ENCODE measurements at regions not wholly inside any gene's neighbourhood (a gene's known extent, or its start where the extent isn't known, plus 50 kb on each side); places are given as distances from the start of the nearest gene placed in this dataset.

DNA sequence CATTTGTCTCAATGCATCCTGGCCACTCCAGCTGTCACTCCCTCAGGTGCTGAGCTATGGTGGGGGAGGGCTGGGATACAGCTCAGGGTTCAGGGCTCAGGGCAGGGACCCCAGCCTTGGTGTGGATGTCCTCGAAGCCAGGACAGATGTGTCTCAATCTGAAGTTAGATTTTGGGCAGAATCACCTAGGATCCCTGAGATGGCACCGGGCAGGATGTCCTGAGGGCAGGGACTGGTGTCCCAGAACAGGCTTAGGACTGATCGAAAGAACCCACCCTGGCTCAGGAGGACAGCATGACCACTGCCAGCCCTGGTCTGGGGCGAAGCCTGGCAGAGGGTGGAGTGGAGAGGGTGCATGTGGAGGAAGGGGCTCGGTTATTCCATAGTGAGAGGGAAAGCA, 96.8 kb upstream of the THY1 start:
- DNase-seq = no peak

DNA sequence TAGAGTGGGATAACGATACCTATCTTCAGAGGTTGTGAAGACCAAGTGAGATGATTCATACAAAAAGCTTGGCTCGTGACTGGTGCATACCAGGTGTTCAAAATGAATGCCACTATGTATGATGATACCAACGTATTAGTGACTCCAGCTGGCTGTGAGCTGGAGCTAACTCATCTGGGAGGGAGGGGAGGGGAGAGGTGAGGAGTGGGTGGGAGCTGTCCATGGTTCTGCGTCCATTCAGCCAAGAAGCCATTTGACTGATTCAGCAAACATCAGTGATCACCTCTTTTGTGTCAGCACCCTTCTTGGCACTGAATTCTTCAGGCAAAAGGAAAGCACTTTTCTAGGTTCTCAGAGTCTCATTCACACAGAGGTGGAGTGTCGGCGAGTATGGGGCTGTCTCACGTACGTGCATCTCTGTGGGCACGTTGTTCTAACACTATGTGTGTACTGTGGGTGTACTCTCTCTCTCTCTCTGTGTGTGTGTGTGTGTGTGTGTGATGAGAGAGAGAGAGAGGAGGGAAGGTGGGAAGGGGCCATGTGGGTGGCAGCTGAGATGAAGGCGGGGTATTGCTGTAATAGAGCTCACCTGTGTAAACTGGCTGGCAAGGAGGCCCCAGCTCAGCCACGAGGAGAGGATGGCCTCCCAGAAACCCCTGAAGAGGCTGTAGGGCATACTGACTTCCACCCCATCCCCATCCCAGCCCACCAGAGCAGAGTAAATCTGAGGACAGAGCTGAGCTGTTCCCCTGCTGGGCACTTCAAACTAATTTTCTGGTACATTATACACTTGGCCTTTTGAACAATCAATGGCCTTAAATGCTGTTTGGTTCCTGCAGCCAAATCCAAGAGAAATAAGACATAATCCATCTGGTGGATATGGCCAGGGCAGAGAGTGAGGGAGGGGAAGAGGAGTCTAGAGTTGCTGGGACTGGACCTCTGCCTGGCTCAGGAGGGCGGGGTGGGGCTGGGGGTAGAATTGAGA, 96.1 kb upstream of the THY1 start:
- DNase-seq = no peak

DNA sequence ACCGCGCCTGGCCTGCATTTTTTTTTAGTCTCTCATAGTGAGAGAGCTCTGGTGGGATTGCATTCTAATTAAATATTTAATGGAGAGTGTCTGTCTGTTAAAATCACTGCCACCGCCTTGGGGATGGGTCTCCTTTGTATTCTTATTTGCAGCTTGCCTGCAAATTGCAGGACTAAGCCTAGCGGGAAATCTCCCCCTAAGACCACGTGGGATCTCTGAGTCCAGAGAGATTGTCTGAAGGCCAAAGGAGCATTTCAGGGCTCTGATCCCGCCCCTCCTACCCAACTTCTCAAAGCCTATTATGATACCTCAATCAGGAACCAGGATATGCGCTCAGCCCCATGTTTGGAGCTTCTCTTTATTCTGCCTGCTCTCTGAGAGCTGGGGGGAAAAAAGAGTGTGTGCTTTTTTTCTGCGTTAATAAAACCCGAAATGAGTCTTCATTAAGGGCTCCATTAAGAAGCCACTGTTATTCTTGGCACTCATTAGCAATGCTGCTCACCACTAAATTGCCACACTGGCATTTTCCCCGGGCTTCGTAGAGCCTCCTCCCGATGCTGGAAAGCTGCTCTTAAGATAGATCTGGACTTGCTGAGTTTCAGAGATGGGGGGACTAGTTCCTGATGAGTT, 92.9 kb upstream of the THY1 start:
- DNase-seq = no peak

DNA sequence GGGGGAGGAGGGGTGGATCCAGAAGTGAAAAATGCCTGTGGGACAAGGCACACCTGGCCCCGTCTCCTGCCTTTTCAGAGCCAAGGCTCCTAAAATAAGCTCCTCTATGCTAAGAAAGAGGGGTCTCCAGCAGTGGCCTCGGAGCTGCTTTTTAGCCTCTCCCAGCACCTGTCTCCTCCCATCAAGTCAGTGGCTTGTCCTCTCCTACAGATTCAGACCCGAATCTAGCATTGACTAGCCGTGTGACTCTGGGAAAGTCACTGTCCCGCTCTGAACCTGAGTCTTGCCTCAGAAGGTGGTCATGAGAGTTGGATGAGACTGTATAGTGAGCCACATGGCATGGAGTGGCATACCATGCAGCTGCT, 90.8 kb upstream of the THY1 start:
- DNase-seq = no peak

DNA sequence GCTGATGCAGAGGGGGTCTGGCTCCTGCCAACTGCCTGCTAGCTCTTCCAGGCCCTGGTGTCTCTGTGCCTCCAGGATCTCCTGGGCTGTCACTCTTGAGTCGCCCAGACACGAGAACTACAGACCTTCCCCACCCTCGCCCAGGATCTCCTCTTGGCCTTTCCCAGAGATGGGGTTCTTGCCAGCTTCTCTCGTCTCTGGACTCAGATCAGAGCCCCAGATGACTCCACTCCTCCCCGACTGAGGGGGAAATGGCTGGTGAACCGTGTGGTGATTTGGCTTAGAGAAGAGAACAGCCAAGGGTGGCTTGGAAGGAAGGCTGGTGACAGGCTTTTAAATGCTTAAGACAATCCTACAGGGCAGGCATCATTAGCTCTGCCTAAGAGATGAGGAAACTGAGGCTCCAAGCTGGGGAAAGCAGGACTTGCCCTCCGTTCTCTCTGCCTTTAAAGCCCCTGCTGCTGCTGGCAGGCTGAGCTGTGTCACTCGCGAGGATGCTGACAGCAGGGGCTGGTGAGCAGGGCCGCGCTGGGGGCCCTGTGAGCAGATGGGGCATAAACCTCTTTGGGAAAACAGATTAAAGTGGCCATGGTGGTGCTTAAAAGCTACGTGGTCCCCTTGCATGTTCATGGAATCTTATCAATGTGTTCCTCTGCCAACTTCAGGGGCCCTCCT, 90.3 kb upstream of the THY1 start:
- no peak for DNase-seq

DNA sequence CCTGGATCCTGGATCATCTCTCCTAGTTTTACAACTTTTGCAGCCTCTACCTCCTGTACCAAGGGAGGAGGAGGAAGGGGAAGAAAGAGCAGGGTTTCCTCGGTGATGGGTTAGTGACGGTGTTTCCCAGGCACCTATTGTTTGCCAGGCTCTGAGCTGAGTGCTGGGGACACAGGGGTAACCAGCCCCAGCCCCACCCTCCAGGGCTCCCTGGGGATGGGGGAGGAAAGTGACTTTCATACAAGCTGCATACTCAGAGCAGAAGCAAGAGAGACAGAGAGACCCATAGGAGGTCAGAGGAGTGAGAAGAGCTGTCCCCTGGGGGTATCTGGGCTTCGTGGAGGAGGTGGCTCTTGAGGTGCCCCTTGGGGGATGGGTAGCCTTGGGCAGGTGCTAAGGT, 89.4 kb upstream of the THY1 start:
- DNase-seq = no peak

DNA sequence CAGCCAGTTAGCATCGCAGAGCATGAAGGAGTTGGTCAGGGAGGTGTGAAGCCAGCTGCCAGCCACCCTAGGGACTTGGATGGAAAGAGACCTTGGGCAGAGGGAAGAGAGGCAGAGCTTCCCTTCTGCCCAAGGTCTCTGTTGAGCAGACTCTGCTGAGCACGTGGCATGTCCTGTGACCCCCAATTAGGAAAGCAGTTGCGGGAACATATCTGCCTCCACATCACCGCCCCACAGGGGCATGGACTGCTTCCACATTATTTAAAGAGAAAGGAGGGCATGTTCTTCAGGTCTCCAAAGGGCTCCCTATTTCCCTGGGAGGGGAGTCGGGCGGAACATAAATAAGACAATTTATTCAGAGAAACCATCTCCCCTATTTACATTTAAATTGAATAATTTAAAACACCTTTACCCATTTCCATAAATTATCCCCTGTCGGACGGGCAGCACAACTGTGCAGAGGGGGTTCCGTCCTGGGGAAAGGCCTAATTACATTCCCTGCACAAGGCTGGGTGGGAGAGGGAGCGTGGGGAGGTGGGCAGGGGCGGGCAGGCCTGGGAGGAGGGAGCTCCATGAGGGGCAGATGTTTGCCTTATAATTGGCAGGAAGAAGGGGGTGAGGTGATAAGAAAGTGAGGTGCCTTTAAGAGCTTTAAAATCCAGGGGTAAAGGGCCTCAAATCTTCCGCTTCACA, 88.8 kb upstream of the THY1 start:
- no peak for DNase-seq

DNA sequence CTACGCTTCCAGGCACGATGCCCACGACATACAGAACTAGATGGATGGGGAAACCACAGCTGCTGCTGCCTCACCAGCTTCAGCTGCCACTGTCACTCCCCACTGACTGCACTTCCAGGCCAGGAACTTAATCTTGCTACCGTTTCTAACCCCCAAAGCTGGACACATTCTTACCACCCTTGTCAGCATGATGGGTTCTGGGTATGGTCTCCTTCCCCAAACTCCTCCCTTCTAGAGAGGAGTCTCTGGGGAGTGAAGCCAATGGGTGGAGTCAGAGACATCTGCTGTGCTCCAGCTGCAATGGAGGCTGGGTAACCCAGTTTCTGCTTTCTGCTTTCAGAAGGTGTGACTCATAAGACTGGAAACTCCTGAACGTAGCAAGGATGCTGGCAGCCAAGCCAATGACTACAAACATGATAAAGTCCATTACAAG, 87.0 kb upstream of the THY1 start:
- no peak for DNase-seq

DNA sequence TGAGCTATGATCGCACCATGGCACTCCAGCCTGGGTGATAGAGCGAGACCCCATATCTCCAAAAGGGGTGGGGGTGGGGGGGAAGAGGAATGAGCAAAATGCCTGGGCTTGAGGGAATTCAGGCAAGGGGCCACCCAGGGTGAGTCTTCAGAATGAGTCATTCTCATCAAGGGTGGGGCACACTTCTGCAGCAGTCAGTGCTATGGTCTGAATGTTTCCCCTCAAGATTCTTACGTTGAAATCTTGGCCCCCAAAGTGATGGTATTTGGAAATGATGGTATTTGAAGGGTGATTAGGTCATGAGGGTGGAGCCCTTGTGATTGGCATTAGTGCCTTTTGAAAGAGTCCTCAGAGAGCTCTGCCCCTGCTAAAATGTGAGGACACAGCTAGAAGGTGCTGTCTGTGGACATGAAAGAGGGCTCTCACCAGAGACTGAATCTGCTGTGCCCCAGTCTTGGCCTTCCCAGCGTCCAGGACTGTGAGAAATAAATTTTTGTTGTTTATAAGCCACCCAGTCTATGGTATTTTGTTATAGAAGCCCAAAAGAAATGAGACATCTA, 86.4 kb upstream of the THY1 start:
- no peak for DNase-seq

DNA sequence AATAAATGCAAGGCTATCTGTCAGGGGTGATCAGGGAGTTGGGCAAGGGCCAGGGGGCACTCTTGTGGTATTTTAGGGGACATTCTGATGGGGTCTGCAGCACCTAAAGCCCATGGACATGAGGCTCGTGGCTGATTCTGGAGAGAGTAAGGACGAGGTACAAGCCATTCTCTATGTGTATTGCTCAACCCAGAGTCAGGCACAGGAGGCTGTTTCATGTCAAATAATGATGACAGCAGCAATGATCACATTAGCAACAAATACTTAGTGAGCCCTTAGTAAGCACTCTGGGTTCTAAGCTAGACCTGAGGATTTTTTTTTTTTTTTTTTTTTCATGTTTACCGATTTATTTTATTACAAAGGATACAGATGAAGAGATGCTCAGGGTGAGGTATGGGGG, 83.5 kb upstream of the THY1 start:
- no peak for DNase-seq

DNA sequence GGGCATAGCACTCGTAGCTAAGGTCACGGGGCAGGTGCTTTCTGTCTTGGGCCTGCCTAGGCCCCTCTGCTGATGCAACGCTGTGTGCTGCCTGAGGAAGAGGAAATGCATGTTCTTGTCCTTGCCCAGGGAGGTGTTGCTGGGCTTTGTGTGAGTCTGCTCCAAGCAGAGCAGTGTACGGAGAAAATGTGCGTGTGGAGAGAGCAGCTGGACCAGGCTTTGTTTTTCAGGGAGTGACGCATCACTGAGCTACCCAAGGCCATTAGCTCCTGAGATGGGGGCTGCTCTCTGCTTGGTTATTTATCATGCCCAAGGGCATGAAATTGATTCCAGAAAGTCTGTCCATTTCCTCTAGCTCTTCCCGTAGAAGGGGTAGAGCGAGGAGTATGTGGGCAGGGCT, 82.9 kb upstream of the THY1 start:
- no peak for DNase-seq

DNA sequence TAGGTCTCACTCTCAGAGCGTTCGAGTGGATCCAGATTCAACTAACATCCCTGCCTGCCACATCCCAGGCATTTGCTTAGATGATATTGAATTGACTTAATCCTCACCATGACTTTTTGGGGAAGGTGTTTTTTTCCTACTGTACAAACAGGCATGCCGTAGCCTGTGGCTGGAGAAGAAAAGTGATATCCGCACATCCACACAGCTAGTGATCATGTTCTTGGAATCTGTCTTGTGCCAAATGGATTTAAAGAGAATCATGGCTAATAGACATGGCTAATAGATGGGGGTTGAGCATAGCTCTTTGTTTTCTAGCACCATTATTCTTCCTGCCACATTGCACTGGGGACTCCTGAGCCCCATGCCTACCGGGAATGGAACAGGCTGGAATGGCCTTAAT, 82.1 kb upstream of the THY1 start:
- DNase-seq = no peak

DNA sequence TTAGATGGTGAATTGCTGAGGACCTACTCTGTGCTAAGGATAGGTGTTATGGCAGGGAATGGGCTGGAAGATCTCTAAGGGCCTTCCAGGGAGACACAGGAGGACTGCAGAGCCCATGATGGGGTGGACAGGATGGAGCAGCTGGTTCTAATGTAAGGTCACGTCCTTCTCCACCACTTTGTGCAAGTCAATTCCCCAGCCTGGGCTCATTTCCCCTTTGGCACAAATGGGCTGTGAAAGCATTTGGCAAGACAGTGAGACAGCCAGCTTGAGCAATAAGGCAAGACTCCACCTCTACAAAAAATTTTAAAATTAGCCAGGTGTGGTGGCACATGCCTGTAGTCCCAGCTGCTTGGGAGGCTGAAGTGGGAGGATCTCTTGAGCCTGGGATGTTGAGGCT, 81.4 kb upstream of the THY1 start:
- DNase-seq = no peak

DNA sequence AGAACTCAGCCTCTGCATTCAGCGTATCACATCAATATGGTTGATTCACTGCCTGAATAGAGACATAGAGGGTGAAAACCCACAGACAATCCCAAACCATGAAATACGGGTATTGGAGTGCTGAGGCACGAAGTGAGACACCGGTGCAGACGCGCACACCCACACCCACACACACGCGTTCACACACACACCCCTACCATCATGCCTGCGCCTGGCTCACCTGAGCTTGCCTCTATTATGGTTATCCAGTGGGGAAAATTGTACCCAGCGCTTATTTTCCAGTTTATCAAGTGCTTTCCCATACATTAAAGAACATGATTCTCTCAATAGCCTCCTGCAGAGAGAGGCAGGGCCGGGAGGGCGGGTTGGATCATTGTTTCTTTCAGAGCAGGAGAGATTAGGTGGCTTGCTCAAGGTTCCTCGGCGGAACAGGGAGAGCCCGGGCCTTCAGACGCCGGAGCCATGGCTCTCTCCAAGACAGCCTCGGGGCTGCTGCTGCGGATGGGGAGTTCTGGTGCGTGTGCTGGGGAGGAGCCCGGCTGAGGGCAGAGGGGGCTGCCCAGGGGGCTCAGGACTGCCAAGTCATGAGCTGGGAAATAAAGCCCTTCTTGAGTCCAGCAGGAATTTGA, 78.9 kb upstream of the THY1 start:
- no peak for DNase-seq

DNA sequence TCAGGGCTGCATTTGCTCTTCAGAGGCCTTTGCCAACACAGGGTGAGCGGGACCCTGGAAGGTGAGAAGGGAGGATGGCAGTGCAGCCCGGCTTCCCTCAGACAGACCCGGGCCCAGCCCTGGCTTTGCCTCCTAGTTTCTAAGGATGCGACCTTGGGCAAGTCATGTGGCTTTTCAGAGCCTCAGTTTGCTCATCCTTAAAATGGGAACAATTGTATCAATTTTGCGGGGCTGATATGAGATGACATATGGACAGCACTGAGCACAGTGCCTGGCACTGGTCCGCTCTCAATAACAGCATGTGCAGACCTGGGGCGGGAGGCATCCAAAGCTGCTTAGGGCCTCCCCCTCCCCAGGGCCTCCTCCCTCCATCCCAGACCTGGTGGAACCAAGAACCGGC, 74.7 kb upstream of the THY1 start:
- DNase-seq = no peak

DNA sequence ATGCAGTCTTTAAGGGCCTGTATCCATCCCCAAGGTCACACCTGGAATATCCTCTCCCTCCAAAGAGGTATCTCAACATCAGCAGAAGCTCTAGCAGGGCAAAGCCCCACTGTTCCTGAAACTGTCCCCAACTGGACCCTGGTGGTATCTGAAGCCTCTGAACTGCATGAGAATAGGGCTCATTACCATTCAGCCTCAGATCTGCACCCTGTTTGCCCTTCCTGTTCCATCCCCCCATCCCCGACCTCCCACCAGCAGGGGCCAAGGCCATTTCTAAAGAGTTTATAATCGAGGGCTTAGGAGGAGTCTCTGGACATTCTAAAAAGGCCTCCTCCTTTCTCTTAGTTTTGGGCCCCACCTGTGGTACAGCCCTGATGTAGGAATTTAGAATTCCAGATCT, 74.0 kb upstream of the THY1 start:
- DNase-seq = no peak

DNA sequence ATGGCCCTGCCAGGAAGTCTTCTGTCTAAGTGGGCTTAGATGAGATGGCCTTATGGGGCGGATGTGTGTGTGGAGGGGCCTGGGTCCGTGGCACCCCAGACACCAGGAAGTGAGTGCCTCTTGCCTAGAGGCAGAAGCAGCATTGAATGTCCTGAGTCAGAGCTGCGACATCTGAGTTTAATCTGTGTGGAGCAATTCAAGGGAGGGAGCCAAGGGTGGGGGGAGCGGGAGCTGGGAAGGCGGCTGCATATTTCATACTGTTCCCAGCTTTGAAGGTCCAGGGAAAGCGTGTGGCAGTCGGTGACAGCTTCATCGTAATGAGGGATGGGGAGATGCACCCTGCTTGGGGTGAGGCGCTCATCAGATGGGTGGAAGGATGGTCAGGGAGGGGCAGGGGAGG, 73.5 kb upstream of the THY1 start:
- DNase-seq = no peak

DNA sequence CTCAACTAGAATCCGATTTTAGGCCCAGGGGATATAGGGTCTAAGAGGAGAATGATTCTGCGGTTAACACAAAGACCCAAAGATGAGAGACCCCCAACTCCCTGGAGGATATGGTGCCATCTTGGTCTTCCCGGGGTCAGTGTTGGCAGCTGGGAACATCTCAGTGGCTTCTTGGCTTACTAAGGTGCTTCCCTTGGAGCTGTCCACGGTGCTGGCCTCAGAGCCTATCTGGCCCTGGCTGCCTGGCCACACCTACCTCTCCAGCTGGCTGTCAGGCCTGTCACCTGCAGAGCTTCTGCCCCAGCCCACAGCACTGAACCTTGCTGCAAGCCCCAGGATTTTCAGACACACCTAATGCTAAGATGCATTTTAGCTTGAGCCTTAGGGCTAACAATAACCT, 70.7 kb upstream of the THY1 start:
- DNase-seq = no peak

DNA sequence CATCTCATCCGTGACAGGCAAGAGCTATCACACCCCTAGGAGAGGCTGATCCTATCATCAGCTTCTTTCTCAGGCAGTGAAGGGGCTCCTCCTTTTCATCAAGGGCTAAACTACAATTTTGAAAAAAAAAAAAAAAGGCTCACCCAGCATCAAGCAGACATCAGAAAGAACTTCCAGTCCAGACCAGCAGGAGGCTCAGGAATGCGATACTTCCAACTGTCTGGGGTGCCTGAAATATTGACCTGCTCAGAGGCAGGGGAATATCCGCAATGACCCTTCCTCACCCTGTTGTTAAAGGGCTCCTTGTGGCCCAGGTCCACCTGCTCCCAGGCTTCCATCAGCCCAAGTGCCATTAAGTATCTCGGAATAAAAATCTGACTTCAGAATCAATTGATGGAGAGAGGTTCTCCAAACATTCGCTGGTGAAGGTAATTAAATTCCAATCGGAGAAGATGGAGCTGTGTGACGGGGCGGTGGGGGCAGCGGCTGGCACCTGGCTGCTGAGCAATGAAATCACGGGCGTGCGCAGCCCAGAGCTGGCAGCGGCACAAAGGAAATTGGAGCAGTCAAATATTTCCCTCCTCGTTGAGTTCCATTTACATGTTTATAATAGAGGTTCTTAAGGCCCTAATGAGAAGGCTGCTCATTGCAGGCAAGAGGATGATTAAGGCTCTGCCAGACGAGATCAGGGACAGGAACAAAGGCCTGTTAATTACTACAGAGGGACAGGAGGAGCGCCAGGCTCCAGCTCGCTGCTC, 69.0 kb upstream of the THY1 start:
- DNase-seq = peak; percentile 67

DNA sequence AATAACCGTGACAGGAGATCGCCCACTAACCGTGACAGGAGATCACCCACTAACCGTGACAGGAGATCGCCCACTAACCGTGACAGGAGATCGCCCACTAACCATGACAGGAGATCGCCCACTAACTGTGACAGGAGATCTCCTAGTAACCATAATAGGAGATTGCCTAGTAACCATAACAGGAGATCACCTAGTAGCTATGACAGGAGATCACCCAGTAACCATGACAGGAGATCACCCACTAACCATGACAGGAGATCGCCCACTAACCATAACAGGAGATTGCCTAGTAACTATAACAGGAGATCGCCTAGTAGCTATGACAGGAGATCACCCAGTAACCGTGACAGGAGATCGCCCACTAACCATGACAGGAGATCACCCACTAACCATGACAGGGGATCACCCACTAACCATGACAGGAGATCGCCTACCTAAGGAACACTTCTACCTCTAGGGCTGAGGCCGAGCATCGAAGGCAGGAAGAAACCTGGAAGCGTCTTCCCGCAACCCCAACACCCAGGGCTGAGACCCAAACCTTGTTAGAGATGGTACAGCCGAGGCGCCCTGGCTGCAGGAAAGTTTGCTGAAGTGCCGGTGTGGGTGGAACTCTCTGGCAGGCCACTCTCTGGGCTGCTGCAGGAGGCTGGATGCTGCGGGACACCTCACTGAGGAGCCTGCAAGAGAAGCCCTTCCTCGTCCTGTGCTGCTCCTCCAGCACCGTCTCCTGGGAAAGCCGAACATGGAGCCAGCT, 67.5 kb upstream of the THY1 start:
- DNase-seq = no peak

DNA sequence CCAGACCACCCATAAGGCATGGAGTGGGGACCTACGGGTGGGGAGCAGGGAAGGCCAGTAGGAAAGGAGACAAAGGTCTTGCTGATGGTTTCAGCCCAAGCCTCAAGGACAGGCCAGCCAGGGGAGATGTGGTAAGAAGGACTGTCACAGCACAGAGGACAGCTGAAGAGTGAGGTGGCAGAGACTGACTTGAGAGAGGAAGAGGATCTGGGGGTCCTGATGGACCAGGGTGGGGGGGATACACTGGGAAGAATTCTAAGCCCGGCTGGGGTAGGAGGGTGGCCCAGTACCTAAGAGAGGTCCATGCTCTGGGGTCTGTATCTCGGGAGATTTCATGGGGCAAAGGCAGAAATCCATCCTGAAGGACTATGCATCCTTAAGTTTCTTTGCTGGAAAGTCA, 66.1 kb upstream of the THY1 start:
- no peak for DNase-seq
